ENCODE measurements at regions not wholly inside any gene's neighbourhood (a gene's known extent, or its start where the extent isn't known, plus 50 kb on each side); places are given as distances from the start of the nearest gene placed in this dataset.

DNA sequence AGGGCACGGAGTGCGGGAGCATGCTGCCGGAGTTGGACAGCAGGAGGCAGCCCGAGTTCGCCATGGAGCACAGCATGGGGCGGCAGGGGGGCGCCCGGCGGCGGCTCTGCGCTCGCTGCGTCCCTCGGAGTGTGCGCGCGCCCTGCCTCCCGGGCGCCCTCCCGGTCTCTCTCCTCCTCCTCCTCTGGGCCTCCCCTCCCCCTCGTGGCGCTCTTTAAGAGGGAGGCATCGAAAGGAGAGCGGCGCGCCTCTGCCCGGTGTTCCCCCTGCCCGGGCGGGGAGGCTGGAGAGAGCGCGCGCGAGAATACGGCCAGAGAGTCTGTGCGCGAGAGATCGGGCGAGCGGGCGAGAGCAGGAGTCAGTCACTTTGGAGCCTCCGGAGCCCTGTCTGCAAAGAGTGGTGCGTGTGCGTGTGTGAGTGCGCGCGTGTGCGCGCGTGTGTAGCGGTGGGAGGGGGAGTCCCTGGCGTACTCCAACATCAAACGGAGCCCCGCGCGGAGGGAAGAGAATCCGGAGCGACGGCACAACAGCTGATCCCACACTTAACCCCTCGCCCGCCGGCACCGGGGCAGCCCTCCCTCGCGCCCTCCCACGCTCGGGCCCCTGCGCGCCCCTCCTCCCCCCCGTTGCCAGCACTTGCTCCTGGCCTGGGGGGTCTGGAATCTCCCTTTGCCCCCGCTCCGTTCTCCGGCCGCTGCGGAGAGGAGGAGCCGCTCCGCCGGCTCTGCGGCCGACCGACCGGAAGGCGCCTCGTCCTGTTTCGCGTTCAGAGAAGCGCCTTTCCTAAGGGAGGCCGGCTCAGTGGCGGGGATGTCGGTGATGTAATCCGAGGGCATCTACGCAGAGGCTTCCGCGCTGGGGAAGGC is 108.9 kb downstream of the ENGASE start:
- DNase-seq = no peak

DNA sequence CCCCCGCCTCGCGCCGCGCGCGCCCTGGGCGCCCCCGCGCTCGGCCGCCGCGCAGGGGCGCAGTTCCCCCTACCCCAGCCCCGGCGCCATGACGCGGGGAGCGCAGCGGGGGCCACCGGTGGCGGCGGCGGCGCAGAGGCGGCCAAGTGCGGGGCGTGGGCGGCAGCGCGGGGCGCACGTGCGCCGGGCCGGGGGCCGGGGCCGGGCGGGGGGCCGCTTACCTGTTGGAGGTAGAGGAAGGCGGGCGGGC is 108.3 kb downstream of the ENGASE start:
- DNase-seq = no peak

DNA sequence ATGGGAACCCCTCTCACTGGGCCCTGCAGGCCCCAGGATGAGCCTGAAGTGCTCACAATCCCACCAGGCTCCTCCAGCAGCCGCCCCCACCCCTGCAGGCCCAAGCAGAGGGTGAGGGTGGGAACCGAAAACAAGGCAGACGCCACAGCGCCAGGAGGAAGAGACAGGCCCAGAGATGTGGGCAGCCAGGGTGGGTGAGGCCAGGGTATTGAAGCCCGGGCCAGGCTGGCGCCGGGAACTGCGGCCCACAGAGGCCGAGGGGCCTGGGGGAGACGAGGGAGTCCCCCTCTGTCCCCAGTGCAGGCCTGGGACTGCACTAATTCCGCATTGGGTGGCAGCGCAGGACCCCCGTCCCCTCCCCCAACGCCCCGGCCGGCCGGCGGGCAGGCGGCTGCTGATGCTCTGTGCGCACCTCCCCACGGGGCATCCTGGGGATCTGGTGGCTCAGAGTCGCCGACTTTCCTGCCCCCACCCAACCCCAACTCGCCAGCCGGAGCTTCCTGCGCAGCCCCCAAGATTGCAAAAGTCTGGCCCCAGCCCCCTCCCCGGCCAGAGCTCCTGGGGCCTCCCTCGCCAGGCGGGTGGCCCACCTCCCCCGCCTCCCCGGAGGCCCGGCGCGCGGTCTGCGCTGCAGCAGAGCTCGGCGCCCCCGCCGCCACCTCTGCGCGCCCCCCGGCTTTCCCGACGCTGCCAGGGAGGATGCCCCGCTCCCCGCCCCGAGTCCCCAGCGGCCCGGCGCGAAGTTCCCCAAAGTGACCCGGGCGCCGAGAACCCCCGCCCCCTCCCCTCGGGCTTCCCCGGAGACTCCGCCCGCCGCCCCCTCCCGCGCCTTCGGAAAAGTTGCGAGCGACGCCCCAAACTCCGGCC is 107.8 kb downstream of the ENGASE start:
- DNase-seq = no peak

DNA sequence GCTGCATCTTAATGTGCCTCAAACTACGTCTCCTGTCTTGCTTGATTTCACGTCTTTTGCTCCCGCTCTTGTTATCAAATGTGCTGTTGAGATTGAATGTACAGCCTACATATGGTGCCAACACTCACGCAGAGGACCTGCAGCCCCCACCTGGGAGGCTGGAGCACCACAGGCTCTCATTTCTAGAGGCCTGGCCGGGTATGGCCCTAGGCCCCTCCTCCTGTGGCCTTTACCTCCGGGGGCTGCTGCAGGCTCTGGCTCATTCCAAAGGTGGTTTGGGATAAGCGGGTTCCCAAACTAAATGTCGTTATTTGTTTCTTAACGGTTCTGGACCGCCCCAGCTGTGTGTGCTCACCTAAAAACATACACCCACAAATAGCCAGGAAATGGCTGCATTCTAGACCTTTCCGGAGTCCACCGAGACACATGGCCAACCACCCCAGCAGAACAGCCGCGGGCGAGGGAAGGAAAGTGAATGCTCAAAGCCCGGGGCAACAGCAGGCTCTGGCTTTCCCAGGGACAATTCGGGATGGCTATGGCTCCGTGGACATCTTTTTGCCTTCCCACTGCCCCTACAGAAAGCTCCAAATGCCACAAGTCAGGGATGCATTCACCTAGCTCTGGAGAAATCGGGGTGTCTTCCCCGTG is 105.9 kb downstream of the ENGASE start:
- no peak for DNase-seq

DNA sequence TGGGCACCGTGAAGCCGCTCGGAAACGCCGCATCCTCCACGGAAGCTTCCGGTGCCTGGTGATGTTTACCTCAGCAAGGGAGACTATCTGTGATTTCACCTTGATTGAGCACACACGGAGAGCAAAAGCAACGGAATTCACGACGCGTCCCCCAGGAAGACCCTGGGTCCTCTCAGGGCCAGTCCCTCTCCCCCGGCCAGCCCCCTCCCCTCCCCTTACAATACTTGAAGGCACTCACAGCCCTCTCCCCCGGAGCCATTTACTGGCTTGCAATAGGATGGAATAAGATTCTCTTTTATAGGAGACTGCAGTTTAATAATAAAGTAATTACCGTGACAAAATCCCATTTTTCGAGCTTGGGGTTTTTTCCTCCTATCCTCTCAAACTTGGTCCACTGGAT is 104.7 kb downstream of the ENGASE start:
- DNase-seq = no peak

DNA sequence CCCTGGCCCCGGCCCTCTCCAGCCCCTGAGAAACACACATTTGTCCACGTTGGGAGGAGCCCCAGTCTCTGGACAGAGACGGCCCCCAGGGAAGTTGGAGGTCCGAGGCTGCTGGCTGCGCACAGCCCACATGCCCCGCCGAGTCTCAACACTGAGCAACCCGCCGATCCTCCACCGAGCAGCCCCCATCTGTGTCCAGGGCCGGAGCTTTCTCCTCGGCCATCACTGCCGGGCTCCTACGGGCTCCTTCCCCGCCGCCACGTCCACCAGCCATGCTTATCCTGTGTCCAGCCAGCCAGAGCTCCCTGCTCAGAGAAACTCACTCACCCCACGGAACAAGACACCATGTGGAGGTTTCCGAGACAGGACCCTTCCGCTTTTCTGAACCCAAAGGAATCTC is 103.3 kb downstream of the ENGASE start:
- DNase-seq = no peak

DNA sequence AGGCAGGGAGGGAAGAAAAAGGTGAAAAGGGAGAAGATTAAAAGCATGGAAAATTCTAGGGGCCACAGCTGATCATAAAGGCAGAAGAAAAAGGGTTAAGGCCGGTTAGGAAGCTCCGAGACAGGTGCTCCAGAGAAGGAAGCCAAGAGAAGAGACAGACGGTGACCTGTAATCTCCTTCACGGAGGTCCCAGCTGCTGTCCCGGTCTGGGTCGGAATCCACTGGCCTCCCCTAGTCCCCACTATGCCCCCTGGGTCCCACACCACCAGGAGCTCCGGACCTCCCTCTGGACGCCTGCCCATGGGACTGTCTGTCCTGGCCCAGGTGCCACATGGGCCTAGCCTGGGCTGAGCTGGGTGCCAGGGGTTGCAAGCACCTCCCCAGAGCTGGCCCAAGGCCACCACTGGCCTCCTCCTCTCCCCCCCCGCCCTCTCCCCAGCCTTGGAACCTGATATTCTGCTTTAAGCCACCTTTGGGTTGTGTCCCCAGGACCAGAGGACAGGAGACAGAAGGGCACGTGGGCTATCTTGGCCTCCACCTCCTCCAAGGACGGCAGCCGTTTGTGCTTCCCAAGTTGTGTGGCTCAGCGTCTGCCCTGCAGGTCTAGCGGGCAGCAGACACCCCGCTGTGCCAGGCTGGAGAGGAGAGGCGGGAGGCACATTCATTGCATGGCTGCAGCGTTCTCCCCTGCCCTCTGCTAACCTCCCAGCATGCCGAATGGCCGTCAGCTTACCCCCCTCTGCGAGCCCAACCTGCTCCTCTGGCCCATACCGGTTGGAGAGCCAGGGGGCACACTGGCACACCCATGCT is 102.4 kb downstream of the ENGASE start:
- DNase-seq = no peak

DNA sequence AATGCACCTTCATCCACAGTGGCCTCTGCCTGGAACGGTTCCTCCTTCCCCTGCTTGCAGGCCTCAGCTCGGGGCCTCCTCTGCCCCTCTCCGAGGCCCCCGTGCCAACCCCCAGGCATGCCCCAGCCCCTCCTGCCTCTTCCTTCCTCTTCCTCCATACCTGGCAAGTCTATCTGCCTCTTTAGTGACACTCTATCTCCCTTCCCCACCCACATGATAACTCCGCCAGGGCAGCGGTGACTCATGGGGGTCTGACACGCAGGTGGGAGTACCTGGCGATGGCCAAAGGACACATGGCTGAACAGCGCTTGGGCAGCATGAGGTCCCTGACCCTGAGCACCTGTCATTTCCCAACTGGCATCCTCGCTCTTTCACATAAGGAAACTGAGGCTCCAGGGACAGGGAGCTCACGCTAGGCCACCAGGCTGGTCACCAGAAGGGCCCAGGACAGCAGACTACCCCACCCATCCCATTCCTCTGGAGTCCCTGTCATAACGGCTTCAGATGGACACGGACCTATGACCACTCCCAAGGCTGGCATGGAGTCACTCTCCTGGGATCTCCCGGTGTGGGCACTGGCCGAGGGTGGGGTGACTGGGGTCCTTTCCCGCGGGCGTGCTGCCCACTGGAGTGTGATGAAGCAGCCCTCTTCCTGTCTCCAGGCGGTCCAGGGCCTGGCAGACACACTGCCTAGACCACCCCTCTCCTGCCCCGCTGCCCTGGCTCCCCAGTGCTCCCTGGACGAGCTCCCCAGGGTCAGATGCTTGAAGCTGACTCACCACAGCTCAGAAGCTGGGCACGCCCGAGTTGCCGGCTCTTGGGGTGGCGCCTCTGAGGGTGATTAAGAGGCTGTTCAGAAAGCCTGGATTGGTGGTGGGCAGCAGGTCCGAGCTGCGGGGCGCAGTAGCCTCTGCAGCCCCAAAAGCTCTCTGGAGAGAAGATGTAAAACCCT is 100.6 kb downstream of the ENGASE start:
- no peak for DNase-seq

DNA sequence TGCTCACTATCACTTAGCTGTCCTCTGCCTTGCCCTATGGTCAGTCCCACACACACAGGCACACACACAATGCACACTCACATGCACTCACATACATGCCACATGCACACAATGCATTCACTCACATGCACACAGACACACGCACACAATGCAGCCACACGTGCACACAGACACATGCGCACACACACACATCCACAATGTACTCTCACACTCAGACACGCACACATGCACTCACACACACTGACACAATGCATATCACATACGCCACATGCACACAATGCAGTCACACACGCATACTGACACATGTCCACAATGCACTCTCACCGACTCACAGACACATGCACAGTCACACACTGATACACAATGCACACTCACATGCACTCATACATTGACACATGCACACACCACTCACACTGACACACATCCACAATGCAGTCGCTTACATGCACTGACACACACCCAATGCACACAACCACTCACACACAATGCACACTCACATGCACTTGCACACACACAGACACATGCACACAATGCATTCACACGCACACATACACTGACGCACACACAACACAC is 99.7 kb downstream of the ENGASE start:
- no peak for DNase-seq

DNA sequence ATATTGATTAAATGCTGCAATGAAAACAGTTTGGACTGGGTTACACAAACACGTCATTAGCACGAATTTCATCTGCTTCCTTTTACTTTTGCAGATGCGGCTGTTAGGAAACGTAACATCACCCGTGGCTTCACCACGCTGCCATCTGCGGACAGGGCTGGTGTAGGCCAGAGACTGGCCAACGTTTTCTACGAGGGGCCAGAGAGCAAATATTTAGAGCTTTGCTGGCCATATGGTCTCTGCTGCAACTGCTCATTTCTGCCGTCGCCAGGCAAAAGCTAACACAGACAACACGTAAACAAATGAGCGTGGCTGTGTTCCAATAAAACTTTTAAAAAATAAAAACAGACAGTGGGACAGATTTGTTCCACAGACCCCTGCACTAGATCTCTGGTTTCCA is 96.6 kb downstream of the ENGASE start:
- no peak for DNase-seq

DNA sequence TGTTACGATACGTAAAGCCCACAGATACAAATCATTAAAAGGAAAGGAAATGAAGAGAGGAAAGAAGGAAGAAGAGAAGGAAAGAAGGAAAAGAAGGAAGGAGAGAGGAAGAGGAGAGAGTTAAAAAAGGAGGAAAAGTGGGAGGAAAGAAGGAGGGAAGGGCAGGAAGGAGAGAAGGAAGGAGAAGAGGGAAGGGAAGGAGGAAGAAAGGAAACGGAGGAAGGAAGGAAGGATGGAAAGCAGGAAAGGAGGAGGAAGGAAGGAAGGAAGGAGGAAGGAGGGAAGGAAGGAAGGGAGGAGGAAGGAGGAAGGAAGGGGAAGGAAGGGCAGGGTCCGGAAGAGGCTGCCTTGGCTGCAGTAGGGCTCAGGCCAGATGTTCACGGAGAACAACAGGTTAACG is 95.2 kb downstream of the ENGASE start:
- DNase-seq = no peak

DNA sequence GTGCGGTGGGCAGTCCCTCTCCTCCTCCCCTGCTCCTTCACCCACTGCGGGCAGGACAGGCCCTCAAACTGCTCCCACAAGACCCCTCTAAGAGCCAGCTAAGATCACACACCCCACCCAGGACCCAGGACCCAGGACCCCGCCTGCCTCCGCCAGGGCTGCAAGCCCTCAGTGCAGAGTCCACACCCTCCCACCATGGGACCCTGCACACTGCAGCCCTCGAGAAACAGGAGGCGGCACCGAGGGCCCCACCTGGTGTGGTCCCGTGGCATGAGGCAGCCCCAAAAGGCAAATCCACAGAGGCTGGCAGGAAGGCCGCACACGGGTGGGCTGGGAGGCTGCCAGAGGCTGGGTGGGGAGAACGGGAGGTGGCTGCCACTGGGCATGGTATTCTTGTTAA is 94.7 kb downstream of the ENGASE start:
- no peak for DNase-seq

DNA sequence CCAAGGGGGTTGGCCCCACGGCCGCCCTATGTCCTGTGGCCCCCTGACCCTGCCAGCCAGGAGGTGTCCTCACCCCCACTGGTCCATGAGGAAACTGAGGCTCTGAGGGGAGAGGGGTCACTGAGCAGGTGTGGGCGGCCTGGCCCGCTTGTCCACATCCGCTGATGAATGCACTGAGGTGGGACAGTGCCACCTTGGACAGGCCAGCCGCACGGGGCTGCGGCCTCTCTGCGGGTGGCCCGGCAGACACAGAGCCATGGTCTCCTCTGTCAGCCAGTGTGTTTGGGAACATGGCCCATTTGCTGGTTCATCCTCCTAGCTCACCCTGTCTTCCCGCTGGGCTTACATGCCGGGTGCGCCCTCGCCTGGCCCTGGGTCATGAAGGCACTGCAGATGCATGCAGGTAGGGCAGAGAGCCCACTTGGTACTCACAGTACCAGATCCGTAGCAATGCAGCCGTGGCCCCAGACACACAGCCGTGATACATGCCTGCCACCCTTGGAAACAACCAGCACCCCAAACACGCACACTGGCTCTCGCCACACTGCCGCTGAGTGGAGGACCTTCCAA is 93.9 kb downstream of the ENGASE start:
- DNase-seq = no peak

DNA sequence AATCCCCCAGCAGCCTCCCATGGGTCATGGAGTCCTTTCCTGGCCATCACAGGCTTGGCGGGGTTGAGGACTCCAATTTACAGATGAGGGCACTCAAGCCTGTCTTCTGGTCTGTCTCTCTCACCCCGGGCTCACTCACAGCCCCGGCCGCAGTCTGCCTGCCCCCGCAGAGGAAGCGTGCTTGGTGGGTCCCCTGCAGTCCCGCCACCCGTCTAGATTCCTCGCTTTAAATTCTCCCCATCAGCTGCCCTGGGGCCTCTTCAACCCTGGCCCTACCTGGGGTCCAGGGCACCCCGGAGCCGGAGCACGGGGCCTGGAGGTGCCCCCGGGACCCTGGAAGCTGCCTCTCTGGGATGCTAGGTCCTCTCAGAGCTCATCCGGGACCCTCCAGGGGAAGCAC is 92.9 kb downstream of the ENGASE start:
- no peak for DNase-seq

DNA sequence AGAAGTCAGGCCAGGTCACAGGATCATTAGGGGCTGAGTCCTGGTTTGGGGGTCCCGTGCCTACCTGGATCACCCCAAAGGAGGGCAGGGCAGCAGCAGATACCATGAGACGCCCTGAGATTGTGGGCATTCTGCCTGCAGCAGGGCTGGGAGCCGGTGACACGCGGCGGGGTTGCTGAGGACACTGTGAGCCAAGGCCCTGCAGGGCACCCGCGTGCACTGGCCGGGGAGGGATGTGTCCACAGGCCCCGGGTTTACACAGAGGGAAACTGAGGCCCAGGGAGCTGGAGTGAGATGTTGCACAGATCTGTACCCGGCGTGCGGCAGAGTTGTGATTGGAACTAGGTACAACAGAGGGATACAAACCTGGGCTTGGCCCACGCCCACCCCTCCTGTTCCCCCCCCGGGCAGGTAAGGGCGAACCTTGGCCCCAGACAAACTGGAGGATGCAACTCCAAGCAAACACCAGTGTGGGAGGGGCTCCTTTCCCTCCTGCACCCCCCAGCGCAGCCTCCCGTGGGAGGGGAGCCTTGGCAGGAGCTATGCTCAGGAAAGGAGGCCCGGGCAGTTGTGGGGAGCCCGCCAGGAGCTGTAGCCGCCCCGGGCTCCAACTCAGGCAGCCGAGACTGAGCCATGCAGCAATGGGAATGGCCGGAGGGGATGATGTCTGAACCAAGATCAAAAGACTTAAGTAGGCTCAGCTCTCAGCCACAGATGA is 91.3 kb downstream of the ENGASE start:
- no peak for DNase-seq

DNA sequence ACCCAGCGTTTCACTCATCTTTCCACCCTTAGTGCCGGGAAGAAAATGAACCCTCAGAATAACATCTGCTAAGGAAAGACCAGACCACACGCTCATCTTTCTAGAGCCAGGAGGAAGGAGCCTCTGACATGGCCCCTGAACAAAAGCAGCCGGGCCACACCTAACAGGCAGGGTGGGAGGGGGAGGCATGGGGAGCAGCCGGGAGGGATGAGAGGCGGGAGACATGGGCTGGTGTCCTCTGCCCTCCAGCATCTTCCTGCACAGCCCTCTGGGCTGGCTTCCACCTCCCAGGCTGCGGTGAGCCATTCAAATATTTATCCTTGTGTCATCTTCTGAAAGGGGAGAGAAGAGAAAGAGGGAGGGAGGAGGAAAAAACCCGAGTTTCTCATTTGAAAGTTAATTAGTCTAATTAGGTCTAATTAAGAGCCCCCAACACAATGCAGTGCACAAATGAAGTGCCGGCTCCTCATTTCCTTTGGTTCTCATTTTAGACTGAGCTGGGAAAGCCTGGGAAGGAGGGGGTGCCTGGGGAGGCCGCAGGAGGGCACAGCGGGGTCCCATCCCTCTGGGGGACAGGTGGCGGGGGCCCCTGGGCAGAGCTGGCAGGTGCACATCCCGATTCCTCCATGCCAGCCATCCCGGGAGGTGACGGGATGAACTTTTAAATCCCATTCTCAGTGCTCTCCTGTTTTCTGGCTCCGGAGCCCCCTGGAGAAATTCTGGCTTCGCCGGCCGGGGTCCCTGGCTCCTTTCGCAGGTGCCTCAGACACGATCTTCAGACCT is 90.5 kb downstream of the ENGASE start:
- no peak for DNase-seq

DNA sequence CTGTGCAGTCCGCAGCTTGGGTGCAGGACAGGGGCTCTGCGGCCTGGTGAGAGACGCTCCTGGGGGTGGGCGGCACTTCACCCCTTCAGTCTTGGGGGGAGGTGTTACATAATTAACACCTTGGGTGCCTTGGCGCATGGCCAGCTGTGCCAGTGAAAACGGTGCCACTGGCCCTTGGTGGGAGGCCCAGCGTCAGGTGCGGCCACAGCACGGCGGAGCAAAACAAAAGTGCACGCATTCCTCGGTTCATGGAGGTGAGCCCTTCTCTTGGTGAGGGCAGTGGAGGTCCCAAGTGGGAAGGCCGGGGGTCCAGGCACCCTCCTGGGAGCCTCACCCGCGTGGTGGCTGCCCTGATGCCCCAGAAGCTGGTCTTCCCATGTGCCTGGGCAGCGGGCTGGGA is 89.8 kb downstream of the ENGASE start:
- DNase-seq = no peak

DNA sequence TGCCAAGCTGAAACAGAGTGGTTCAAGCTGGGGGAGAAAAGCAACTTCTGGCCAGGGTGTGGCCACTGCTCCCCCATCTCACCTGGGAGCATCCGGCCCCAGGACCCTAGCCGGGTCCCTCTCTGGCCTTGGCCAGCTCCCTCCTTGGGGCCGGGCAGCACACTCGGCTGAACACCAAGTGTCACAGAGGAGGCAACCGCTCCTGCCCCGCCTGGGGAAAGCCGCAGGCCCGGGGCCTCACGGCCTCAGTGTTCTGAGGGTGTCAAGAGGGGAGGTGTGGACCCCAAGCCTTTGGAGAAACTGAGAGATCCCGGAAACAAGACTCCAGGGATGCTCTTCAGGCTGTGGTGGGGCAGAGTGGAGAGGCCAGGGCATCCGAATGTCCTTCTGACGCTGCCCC is 88.4 kb downstream of the ENGASE start:
- no peak for DNase-seq
